Fibroblast of the conjunctiva (primary cell): ENCODE measurements at regions not wholly inside any gene's neighbourhood (a gene's known extent, or its start where the extent isn't known, plus 50 kb on each side); places are given as distances from the start of the nearest gene placed in this dataset.

Source experiments
- DNase-seq: peaks from one replicate; pipeline ENCODE4 v3.0.0-alpha.2; 2010; ENCODE audit warnings: low read depth

- no peak for DNase-seq
Measured at GRCh38 chr9:129489838-129490582, 130.9 kb downstream of the C9orf50 start.

GRCh38 chr9:129487658-129488483 is 133.0 kb downstream of the C9orf50 start:
- DNase-seq, result no peak

- DNase-seq, result peak; percentile 83
Measured at GRCh38 chr9:129486756-129487657, 133.9 kb downstream of the C9orf50 start.

GRCh38 chr9:129485145-129485774 is 135.6 kb downstream of the C9orf50 start:
- DNase-seq, result no peak

GRCh38 chr9:129484352-129485000 is 136.4 kb downstream of the C9orf50 start:
- DNase-seq, result no peak

- DNase-seq, result peak; percentile 94
Measured at GRCh38 chr9:129483415-129484351, 137.2 kb downstream of the C9orf50 start.

- DNase-seq, result peak; percentile 75
Measured at GRCh38 chr9:129482521-129483414, 138.1 kb downstream of the C9orf50 start.

GRCh38 chr9:129481810-129482511 is 138.9 kb downstream of the C9orf50 start:
- DNase-seq, result no peak

- no peak for DNase-seq
Measured at GRCh38 chr9:129481424-129481809, 139.5 kb downstream of the C9orf50 start.

- DNase-seq, result no peak
Measured at GRCh38 chr9:129480745-129481144, 140.2 kb downstream of the C9orf50 start.

- no peak for DNase-seq
Measured at GRCh38 chr9:129480227-129480626, 140.7 kb downstream of the C9orf50 start.

- no peak for DNase-seq
Measured at GRCh38 chr9:129479631-129480011, 141.3 kb downstream of the C9orf50 start.

GRCh38 chr9:129478961-129479630 is 141.8 kb downstream of the C9orf50 start:
- DNase-seq, result no peak

GRCh38 chr9:129478461-129478860 is 142.4 kb downstream of the C9orf50 start:
- DNase-seq, result no peak

- DNase-seq, result no peak
Measured at GRCh38 chr9:129476821-129477611, 143.9 kb downstream of the C9orf50 start.

- no peak for DNase-seq
Measured at GRCh38 chr9:129474740-129475404, 146.0 kb downstream of the C9orf50 start.
